NCI-H146 treated with DMSO at 0.1 percent for 48 hours (cell line): ENCODE measurements at regions not wholly inside any gene's neighbourhood (a gene's known extent, or its start where the extent isn't known, plus 50 kb on each side); places are given as distances from the start of the nearest gene placed in this dataset.

Source experiments
- DNase-seq: peaks from one replicate; lab custom pipeline; 2025; ENCODE audit not compliant: unreplicated experiment; lab: John Stamatoyannopoulos, UW

DNA sequence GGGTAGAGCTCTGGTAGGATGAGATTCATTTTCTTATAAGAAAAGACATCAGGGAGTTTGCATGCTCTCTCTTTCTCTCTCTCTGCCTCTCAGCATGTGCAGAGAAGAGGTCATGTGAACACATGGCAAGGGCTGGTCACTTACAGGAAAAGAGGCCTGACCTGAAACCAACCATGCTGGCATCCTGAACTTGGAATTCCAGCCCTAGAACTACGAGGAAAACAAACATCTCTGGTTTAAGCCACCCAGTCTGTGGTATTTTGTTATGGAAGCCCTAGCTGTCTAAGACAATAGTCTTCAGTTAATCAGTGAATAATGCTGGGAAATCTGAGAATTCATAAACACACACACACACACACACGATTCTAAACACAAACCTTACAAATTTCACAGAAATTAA, 1104.2 kb upstream of the LRRN3 start:
- no peak for DNase-seq

DNA sequence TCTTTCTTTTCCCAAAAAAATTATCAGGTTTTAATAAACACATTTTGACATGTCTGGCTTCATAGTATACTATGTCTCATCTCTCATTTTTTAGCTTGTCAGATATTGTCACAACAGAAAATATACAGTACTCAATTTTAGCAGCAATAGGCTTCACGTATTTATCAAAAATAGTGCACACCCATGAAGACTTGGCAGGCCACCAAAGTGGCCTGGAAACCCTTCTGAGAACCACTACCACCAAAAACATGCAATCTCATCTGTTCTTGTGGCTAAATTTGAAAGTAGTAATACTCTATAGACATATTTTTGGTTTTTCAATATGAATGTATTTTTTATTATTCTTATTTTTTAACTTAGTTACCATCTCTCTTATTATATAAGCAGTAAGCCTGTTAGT, 1094.5 kb upstream of the LRRN3 start:
- no peak for DNase-seq

DNA sequence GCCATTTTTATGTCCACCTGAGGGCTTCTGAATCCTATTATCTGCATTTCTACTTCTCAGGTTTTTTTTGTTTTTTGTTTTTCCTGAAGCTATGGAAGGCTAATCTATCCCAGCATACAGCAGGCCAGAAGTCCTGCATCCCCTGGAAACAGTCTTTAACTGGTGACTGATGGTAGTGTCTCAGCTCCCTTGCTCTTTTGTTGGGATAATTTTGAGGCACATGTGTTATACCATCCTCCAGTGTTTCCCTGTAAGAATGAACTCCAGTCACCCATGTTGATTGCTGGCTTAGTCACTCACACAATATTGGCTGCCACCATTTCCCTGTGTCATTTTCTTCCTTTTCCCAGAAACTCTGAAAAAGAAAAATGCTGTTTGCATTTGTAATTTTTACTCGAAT, 1094.0 kb upstream of the LRRN3 start:
- no peak for DNase-seq

DNA sequence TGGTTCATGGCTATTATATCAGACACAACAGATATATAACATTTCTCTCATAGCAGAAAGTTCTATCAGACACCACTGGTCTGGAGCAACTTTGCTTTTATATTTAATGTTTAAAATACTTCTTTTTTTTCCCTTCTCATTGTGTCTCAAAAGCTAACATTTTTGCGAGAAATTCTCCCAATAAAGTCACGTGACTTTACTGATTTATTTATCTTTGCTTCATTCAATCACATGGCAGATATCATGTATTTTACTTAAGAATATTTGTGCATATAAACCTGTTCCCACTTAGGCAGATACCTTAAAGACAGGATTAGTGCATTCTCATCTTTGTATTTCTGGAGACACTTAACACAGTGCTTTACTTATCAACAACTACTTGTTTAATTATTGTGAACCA, 1093.1 kb upstream of the LRRN3 start:
- DNase-seq = no peak

GRCh38 chr7:110001254-110001938, 1089.5 kb upstream of the LRRN3 start:
- DNase-seq = peak; percentile 17

DNA sequence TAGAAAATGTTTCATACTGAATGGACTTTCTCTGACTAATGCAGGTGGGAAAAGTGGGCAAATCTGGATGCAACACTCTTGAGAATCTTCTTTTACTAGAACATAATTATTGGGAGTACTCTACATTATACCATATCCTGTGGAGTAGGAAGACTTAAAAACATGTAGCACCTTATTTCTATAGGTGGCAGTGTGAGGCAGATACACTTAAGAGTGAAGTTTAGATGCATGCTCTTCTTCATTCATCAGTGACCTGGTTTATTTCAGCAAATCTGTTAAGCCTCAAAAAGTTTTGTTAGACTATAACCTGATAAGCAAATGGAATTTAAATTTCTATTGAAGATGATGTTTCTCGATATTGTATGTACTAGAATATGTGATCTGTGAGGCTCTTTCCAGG, 1087.1 kb upstream of the LRRN3 start:
- peak; percentile 9 for DNase-seq

GRCh38 chr7:110007320-110008063, 1083.4 kb upstream of the LRRN3 start:
- no peak for DNase-seq

DNA sequence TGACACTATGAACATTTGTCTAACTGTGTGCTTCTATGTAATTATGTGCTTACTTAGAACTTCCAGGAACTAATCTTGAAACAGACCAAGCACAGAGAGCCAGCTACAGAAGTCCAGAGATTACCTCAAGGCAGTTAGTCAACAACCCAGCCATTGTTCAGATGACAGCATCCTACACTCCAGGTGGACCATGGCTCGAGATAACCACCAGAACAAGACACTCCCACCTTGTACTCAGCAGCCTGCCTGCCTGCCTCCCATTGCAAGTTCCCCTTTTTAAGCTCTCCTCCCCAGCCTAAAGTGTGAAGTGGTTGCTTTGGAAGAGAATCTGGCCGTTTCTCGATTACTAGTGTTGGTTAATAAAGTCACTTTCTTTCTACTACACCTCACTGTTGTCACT, 1080.6 kb upstream of the LRRN3 start:
- DNase-seq = peak; percentile 88

DNA sequence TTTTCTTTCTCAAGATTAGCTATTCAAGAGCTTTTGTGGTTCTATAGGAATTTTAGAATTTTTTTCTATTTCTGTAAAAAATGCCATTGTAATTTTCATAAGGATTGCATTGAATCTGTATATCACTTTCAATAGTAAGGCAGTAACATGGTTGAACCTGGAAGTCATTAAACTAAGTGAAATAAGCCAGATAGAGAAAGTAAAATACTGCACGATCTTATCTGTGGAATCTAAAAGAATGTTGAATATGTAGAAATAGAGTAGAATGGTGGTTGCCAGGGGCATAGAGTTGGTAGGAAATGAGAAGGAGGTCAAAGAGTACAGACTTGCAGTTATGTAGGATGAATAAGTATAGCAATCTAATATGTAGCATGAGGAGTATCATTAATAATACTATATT, 1073.5 kb upstream of the LRRN3 start:
- DNase-seq = no peak

- no peak for DNase-seq
Observed at GRCh38 chr7:110027385-110027784, 1063.5 kb upstream of the LRRN3 start.

GRCh38 chr7:110043519-110043918, 1047.4 kb upstream of the LRRN3 start:
- no peak for DNase-seq

DNA sequence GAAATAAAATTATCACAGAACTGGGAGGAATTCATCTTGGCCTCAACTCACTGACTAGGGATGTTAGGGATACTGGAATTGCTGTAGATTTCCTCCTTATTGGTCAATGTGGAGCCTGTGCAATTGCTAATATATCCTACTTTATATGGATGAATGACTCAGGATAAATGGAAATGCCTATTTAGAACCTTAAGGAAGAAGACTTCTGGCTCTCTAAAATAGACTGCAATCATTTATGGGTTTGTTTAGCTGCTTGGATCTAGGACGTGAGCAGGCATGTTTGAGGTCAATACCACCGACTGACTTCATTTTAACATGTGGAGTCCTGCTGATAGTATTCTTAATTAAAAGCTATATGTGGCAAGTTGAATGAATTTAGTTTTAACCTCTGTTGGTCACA, 1040.1 kb upstream of the LRRN3 start:
- peak; percentile 11 for DNase-seq

GRCh38 chr7:110051372-110051771, 1039.6 kb upstream of the LRRN3 start:
- no peak for DNase-seq

DNA sequence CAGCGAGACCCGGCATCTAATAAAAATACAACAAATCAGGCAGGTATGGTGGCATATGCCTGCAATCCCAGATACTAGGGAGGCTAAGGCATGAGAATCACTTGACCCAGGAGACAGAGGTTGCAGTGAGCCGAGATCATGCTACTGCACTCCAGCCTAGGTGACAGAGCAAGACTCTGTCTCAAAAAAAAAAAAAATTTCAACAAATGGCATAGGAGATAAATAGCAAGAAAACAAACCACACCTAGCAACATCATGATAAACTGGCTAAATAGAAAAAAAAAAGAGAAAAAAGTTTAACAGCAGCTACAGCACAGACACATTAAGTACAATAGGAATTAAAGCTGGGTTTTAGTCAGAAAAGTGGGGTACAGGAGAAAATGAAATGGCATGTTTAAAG, 1034.6 kb upstream of the LRRN3 start:
- DNase-seq = no peak

DNA sequence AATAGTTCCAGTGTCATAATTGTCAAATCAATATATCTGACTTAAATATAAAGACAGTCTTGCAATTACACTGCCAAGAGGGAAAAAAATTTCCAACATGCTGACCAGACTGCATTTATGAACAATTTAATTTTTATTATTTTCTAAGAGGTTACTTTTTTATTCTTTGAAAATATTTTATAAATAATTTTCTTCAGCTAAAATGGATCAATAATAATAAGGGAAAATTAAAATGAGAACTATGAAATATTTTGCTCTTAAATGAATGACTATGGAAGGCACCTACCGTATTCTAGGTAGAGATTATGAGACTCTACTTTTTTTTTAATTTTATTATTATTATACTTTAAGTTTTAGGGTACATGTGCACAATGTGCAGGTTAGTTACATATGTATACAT, 1032.5 kb upstream of the LRRN3 start:
- no peak for DNase-seq

GRCh38 chr7:110061387-110061786, 1029.5 kb upstream of the LRRN3 start:
- no peak for DNase-seq

GRCh38 chr7:110065121-110065520, 1025.8 kb upstream of the LRRN3 start:
- DNase-seq = peak; percentile 98

- no peak for DNase-seq
Observed at GRCh38 chr7:110066843-110067242, 1024.1 kb upstream of the LRRN3 start.

DNA sequence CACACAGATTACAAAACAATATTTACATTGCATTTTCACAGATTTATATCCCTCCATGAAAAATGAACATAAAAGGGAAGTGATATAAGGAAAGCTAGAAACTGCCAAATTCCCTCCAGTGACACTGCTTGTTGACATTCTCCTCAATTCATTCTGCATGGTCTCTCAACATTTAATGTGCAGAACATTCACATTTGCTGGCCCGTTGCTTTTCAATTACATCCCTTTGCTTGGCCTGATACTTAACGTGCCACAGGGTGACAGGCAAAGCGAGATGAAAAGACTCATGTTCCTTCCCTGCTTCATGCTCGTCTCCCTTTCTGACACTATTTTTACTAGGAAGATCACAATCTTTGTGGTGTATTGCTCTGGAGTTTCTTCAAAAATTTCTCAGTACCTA, 1019.7 kb upstream of the LRRN3 start:
- no peak for DNase-seq

- DNase-seq = no peak
Observed at GRCh38 chr7:110075450-110075849, 1015.5 kb upstream of the LRRN3 start.

DNA sequence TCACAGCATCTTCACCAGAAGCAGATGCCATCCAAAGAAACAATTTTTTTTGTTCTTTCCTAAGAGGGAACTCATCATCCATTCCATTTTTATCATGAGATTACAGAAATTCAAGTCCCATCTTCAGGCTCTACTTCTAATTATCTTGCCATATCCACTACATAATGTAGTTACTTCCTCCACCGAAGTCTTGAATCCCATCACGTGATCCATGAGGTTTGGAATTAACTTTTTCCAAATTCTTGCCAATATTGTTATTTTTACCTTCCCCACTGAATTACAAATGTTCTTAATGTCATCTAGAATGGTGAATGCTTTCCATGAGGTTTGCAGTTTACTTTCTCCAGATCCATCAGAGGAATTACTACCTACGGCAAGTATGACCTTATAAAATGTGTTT, 1014.7 kb upstream of the LRRN3 start:
- no peak for DNase-seq

- DNase-seq = no peak
Observed at GRCh38 chr7:110084181-110084807, 1006.6 kb upstream of the LRRN3 start.
